GM21529 (cell line): ENCODE measurements at regions not wholly inside any gene's neighbourhood (a gene's known extent, or its start where the extent isn't known, plus 50 kb on each side); places are given as distances from the start of the nearest gene placed in this dataset.
"Not testable (repeated sequence)": the region's sequence is repeated elsewhere in the genome, so short reads cannot be mapped to it uniquely, and the experiment has no call there.

Source experiments
- ATAC-seq: cut with Tn5 transposase; IDR thresholded peaks from one replicate; pipeline ENCODE4 v1.9.1; 2021; ENCODE audit not compliant: unreplicated experiment

DNA sequence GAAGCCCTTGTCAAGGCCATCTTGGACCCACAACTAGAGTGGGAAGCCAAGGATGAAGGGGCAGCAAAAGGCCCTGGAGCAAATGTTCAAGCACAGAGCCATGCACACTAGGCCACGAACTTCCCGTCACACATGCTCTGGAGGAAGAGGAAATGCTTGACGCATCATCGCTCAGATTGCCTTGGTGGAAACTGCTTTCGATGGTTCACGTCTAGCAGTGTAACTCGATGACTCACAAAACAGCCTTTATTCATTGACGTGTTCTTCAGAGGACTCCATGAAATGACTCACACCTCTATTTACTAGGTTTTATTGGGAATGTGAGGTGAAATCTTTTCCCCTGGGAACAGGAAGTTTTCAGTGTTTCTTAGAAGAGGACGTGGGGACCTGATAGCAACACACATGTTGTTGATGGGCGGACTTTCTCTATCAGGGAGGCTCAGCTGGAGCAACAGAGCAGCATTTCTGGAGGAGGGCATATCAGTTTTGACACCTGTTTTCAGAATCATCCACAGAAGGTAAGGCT is 79.8 kb upstream of the FLT1 start:
- ATAC-seq, result peak; percentile 58

DNA sequence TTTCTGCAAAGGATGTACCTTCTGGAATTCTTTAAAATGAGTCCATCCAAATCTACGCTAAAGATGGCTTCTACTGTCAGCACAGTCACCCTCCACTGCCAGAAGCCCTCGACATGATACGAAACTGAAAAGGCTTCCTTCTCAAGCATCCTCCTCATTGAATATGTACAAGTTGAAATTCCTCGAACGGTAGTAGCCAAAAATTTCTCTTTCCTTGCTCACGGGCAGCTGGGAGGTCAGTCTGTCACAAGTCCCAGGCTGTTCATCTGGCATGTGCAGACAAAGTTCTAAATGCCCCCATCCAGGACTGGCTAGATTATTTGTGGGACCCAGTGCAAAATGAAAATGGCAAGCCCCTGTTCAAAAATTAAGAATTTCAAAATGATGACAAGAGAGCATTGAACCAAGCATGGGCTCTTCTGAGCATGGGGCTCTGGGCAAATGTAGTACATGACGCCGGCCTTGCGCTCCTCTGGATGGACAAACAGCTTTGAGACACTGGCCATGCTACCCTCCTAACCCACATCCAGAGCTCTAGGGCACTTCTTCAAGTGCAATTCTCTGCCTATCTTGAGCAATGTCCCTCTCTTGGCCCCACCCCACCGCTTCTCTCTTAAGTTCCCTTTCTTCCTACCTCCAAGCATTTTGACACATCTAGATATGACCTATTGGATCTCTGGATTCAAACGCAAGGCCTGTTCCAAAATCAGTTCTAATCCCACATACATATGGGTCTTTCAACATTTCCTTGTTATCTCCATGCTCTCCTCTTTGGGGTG is 78.9 kb upstream of the FLT1 start:
- ATAC-seq, result no peak

DNA sequence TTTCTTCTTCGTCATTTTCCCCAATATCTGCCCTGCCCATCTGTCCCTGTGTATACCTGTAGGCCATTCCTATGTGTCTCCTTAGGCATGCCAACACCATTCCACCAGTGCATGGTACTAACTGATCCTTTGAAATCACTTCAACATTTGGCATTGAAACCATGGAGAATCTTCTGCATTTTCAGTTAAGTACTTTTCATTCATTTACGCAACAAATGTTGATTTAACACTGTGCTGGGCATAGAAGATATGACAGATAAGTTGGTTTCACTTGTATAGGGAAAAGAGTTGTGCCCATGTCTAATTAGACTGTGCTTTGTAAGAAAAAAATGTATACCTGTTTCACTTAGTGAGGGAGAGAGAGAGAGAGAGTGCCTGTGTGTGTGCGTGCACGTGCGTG is 77.9 kb upstream of the FLT1 start:
- ATAC-seq, result no peak

DNA sequence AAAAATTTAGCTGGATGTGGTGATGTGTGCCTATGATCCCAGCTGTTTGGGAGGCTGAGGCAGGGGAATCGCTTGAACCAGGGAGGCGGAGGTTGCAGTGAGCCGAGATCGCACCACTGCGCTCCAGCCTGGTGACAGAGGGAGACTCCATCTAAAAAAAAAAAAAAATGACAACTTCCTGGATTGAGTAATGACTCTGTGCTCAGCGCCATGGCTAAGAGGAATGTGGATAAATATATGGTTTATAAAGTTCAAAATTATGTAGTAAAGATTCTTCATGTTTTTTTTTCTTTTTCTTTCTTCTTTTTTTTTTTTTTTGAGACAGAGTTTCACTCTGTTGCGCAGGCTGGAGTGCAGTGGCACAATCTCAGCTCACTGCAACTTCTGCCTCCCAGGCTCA is 75.4 kb upstream of the FLT1 start:
- ATAC-seq, result not testable (repeated sequence)

DNA sequence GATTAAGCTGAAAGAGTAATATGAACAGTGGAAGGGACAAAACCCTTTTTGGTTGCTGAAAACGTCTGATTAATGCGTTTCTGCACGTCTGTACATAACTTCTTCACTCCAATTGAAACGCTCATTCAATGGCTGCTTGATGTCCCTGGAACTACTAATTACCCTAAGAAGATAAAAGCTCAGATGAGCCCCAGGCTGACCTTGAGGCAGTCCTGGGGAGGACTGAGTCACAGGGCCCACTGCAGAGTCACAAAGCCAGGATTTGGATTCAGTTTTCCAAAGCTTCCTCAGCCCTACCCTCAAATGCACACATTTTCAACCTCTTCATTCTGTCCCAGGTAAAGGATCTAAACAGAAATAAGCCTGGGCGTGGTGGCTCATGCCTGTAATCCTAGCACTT is 75.0 kb upstream of the FLT1 start:
- no peak for ATAC-seq

DNA sequence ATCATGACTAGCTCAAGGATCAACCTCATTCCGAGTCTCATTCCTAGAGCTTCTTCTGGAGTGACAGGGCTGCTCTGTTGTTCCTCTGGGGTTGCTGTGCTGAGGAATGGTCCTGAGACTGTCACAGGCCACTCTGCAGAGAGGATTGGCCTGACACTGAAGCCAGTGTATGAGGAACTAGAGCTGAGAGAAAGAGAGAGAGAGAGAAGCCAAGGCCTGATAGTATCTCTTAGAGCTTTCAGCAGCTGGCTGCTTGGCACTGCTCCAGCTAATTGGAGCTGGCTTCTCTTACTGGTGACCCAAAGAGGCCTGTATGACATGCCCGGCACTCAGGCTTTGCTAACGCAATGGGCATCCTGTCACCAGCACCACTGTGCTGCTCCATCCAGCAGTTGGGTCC is 73.4 kb upstream of the FLT1 start:
- ATAC-seq, result peak; percentile 77

DNA sequence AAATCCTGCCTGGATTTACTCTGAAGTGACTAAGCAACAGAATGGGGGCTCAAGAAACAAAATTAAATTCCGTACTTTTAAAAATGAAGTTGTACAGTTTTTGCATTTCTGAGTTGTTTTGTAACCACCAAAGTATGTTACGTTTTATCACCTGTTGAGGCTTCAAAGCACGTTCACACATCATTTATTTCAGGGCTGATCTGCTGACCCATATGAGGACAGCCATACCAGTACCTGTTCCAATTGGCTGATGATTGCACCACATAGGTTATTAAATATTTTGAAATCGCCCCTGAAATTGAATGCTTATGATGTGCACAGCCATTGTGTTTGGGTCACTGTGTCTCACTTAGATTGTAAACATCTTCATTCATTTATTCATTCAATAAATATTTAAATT is 72.0 kb upstream of the FLT1 start:
- no peak for ATAC-seq

DNA sequence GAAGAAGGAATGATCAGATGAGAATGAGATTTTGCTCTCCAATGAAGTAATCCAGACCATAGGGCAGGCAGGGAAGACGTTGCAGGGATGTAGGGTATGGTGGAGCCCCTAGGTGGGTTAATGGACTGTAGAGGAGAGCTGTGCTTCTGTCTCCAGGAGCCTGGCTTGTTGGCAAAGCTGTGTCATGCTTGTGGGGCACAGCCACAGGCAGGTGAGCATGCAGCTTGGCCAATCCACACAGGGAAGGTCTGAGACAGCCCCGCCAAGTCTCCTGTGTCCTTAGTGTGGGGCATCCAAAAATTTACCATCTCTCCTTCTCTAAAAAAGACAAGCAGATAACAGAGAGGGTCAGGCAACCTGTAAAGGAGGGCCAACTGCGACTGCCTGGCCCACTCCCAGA is 71.4 kb upstream of the FLT1 start:
- no peak for ATAC-seq

DNA sequence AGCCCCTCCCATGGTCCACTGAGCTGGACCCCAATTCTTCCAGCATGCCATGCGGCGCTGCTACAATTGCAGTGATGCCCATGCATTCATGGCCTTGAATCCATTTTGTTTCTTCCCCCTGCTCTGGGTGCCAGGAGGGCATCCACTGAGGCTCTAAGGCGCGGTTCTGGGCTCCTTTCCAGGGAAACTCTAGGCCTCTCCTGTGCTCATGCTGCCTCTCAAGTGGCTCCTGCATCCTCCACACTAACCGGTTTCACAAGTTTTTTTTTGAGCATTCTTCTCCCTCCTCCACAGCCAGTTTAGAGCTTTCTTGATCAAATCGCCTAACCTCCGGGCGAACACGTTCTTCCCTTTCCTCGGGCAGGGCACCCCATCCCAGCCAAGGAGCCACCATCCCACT is 69.1 kb upstream of the FLT1 start:
- ATAC-seq, result no peak

DNA sequence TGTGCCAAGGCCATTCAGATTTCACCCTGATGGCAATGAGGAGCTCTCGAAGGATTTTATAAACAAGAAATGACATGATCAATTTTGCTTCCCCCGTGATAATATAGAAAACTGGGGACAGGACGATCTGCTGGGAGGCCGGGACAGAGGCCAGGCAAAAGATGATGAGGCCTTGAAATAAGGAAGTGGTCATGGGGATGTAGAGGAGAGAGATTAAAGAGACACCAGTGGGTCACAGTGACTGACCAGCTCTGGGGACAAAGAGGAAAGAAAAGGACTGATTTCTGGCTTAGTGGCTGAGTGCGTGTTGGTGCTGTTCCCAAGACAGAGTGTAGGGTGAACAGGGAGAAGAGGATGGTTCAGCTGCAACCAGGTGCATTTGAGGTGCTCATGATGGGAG is 68.7 kb upstream of the FLT1 start:
- ATAC-seq, result no peak

DNA sequence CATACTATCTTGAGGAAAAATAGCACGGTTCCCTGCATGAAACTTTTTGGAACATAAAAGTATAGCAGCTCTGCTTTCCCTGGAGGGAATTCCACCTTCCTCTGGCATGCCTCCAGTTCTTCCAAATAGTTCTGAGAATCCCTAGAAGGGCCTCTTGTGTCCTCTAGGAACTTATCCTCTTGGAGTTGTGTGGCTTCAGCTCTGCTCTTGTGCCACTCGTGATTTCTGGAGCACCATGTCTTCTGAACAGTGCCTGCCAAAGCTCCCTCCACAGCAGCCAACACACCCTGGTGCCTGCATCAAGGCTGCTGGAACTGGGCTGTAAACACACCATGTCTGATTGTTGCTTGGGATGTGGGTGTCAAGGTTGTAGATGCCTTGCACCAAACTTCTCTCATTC is 65.7 kb upstream of the FLT1 start:
- ATAC-seq, result no peak

DNA sequence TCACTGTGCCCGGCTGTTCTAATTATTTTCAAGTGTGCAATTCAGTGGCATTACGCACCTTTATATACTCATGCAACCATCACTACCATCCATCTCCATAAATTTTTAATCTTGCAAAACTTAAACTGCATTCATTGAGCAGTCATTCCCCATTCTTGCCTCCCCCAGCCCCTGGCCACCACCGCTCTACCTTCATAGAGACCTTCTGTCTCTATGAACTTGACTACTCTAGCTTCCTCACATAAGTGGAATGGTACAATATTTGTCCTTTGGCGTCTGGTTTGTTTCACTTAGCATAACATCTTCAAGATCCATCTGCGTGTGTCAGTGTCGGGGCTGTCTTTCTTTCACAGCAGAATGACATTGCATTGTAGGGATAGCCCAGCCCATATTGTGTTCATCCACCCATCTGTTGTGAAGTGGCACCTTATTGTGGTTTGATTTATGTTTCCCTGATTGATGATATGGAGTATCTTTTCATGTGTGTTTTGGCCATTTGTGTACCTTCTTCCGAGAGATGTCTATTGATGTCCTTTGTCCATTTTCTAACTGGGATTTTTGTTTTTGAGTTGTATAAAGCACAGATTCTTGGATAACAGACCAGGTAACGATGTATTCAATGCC is 64.8 kb upstream of the FLT1 start:
- no peak for ATAC-seq

DNA sequence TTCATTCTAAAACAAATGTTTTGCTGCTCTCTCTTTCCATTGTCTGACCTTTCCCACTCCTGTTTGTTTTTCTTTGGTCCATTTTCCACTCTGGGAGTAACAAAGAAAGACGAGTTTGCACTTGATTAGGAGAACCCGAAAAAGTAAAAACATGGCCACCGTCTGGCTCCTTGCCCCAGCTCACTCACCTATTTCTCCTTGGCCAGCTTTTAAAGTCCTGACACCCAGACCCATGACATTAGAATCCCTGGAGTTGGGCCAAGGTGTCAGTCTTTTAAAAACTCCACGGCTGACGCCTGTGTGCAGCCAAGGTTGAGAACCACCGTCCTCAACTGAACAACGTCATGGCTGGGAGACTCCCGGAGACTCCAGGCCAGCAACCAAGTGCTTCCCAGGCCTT is 63.6 kb upstream of the FLT1 start:
- ATAC-seq, result no peak

DNA sequence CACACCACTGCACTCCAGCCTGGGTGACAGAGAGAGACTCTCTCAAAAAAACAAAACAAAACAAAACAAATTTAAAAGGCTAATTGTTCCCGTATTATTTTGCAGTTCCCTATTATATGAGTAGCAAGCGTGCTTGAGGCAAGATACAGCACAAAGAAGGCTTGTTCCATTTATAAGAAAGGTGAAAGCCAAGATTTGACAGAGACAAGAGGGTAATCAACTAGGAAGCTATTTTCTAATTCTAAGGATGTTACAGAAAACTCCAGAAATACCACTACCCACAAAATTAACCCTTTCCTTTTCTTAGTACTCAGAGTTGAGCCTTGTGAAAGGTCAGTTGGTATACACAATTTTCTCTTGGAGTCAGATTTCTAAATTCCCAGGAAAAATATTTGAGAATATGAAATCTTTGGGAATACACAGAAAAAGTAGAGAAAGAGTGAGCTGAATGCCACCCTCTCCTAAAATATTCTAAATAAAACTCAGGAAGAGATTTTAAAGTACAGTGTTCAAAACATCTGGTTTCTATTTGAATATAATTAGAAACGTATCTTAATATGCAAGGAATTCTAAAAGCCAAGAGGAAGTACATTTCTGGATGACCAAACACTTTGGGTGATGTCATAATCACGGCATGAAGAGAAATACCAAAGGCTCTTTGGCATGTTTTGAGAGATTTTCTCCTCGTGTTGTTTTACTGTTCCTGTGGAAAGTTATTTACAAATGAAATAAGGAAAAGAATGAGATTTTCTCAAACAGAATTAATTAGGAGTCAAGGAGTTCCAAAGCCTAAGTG is 63.0 kb upstream of the FLT1 start:
- no peak for ATAC-seq

DNA sequence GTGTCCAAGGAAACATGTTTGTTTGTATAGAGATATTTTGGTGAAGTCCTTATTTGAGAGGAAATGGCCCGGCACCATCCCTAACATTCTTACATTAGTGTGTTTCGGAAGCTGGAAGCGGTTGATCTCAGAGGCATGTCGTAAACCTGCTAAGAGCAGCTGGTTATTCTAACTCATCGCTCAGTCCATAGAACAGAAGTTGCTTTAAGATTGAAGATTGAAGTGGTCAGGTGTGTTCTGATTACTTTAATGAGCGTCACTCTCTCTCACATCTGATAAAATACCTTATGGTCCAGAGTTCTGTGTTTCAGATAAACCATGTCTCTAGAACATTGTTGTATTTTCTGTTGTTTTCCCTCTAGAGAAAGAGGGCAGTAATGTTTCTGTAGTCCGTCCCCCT is 60.2 kb upstream of the FLT1 start:
- ATAC-seq, result no peak

DNA sequence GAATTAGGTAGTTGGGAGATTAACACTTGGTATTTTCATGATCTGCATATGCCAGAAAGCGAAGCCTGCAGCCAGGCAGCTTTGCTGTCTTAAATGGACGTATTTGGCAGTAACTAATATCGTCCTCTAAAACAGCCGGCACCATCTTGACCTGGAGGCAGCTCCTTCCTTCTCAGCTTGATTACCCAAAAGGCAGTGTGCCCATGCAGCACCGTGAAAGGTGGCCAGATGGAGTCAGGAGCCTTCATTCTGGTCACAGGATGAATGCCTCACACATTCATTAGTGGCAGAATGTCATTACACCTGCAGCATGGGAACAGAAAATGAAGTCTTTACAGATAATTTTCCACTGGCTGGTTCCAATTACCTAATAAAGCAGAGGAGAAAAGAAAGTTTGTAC is 59.0 kb upstream of the FLT1 start:
- ATAC-seq, result no peak

DNA sequence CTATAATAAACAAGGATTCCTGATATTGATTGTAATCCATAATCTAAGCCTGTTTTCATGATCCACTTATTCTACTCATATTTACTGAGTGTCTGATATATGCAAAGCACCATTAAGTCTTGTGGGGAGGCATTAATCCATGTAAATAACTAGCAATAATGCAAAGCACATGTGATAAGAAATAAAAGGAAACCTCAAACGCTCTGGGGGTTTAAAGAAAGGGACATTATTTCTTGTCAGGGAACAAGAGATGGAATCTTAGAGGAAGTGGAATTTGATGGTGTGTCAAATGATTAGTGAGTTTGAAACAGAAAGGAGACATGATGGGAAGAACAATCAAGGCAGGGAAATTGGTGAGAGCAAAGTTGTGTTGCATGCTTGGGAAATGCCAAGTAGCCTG is 57.4 kb upstream of the FLT1 start:
- ATAC-seq, result no peak

DNA sequence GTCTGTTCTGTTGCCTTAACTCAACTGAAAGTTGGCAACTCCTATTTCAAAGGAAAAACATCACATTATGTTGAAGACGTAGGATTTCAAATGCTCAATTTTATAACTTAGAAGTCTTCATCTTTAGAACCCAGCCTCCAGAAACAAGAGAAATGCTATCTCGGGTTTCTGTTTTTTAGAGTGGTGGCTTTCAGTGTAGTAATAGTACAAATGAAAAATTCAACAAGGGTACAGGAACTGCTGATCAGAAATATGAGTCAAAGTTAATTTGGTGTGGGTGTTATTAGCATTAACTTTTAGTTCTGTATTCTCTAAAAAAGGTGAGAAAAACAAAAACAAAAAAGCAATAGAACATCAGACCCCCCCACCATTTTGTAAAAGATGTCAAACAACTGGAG is 56.6 kb upstream of the FLT1 start:
- ATAC-seq, result no peak

DNA sequence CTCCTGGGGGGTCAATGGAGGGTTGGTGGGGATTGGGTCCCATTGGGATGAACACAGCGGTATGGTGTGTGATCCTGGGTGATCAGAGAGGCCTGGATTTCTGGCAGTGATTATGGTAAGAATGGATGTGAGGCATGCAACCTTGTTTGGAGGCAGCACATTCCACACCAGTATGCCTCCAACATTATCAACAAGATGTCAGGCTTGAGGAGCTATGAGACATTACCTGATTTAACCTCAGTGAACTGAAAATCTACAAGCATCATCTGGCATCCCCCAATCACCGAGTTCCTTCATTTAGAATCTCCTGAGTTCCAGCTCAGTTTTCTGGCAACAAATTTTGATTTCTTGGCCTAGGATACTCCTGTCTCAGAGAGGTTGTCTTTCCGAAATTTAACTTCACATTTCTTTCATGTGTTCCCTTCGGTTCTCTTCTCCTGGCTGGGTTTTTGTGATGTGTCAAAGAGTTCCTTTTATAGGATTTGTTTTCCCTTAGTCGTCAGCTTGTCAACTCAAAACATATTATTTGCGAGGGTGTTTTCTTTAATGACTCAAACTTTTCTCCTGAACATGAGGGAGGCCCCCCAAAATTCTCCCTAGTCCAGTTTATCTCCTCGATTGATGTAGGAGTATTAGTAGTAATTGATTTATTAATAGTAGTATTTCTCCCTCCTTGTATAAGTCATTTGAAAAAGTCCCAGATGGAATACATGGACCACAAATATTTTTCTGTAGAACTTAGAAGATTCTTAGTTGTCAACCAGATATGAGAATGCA is 56.0 kb upstream of the FLT1 start:
- no peak for ATAC-seq

DNA sequence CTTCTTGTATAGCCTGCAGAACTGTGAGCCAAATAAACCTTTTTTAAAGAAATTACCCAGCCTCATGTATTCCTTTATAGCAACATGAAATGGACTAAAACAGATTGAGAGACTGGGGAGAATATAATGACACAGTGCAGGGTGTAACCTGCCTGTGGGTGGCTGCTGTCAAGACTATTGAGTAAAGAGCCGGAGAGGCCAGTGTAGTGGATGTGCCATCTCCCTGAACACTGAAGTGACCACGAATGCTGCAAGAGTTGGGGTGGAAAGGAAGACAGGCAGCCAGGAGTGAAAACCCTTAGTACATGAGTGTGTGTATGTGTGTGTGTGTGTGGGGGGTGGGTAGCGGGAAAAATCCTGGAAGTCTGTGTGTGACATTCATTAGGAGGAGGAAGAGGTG is 55.2 kb upstream of the FLT1 start:
- ATAC-seq, result no peak

DNA sequence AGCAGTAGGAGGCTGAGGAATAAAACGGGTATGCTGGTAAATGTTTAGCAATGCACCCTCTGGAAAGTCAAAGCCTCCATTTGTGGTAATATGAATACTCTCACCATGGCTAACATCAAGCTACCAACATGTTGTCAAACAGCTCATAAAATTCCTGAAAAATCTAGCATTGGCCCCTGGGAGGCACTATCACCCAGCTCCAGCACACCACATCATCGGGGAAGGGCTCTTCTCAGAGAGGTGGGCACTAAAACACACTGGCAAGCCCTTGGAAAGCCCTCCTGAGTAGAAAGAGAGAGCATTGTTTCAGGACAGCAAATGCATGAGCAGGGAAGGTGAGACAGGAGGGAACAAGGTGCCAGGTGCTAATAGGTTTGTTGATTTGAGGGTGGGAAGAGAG is 53.9 kb upstream of the FLT1 start:
- no peak for ATAC-seq
